Neural cell (in vitro differentiated cells): ENCODE measurements at regions not wholly inside any gene's neighbourhood (a gene's known extent, or its start where the extent isn't known, plus 50 kb on each side); places are given as distances from the start of the nearest gene placed in this dataset.

ENCODE experiments used
- H2AFZ ChIP-seq: fragments of 200-600, 300-800 bp; sonication (generic), shearing (Covaris generic); 2 replicates; pipeline ENCODE4 v1.6.0; 2014; ENCODE audit warnings: low read depth, mild to moderate bottlenecking, antibody characterized with exemption, low read length, moderate library complexity
- H3F3A ChIP-seq: fragments of 200-600 bp; shearing (Covaris generic); 2 replicates; pipeline ENCODE4 v1.6.1; 2016; ENCODE audit warnings: mild to moderate bottlenecking, moderate library complexity, mixed read lengths, antibody characterized with exemption, low read length; ENCODE audit not compliant: insufficient read depth, poor library complexity, severe bottlenecking
- H3K27ac ChIP-seq: fragments of 200-600, 300-800 bp; sonication (generic), shearing (Covaris generic); 2 replicates; pipeline ENCODE4 v1.5.1; 2014; ENCODE audit warnings: mild to moderate bottlenecking, low read length, moderate library complexity
- H3K27me3 ChIP-seq: fragments of 300-800, 200-600 bp; sonication (generic), shearing (Covaris generic); 2 replicates; pipeline ENCODE4 v1.6.0; 2014; ENCODE audit warnings: mild to moderate bottlenecking, low read depth, low read length, moderate library complexity; ENCODE audit not compliant: insufficient read depth
- H3K36me3 ChIP-seq: fragments of 300-800, 200-600 bp; sonication (generic), shearing (Covaris generic); 2 replicates; pipeline ENCODE4 v1.5.1; 2014; ENCODE audit warnings: mild to moderate bottlenecking, antibody characterized with exemption, low read length, moderate library complexity; ENCODE audit not compliant: insufficient read depth
- H3K4me2 ChIP-seq: fragments of 300-800, 200-600 bp; sonication (generic), shearing (Covaris generic); 2 replicates; pipeline ENCODE4 v1.6.0; 2014; ENCODE audit warnings: mild to moderate bottlenecking, low read length
- H3K4me3 ChIP-seq: fragments of 300-800, 200-600 bp; sonication (generic), shearing (Covaris generic); 2 replicates; pipeline ENCODE4 v1.5.1; 2014; ENCODE audit warnings: mild to moderate bottlenecking, low read length, moderate library complexity
- H3K79me2 ChIP-seq: fragments of 200-600 bp; shearing (Covaris generic); replicated peaks from 2 replicates; pipeline ENCODE4 v1.6.0; 2014; ENCODE audit warnings: mild to moderate bottlenecking, low read length, moderate library complexity; ENCODE audit not compliant: insufficient read depth
- H3K9ac ChIP-seq: fragments of 300-800, 200-600 bp; sonication (generic), shearing (Covaris generic); 2 replicates; pipeline ENCODE4 v1.6.1; 2016; ENCODE audit warnings: mild to moderate bottlenecking, low read length, mixed read lengths
- H3K9me2 ChIP-seq: fragments of 200-600 bp; shearing (Covaris generic); 2 replicates; pipeline ENCODE4 v1.6.1; 2016; ENCODE audit warnings: mild to moderate bottlenecking, low read length, mixed read lengths; ENCODE audit not compliant: insufficient read depth
- H3K9me3 ChIP-seq: fragments of 200-600, 300-800 bp; sonication (generic), shearing (Covaris generic); 2 replicates; pipeline ENCODE4 v1.6.1; 2016; ENCODE audit warnings: mild to moderate bottlenecking, mixed run types, low read length, moderate library complexity, mixed read lengths
- H4K20me1 ChIP-seq: fragments of 200-600 bp; shearing (Covaris generic); 2 replicates; pipeline ENCODE4 v1.6.1; 2016; ENCODE audit warnings: mild to moderate bottlenecking, mixed run types; ENCODE audit not compliant: insufficient read depth
- CTCF ChIP-seq: fragments of 450-650 bp; IDR thresholded peaks from 2 replicates; pipeline ENCODE4 v1.5.1; 2014; ENCODE audit warnings: antibody characterized with exemption, mild to moderate bottlenecking, moderate library complexity; ENCODE audit not compliant: poor library complexity, severe bottlenecking
- EP300 ChIP-seq: fragments of 450-650 bp; conservative IDR thresholded peaks from 2 replicates; pipeline ENCODE4 v1.6.1; 2014; ENCODE audit warnings: antibody characterized with exemption, mild to moderate bottlenecking, moderate library complexity; ENCODE audit not compliant: poor library complexity, severe bottlenecking
- EZH2 ChIP-seq: fragments of 200-600, 300-800 bp; shearing (Covaris generic), sonication (generic); IDR thresholded peaks from 2 replicates; pipeline ENCODE4 v1.6.1; 2014; ENCODE audit warnings: antibody characterized with exemption, low read length, borderline replicate concordance, mild to moderate bottlenecking; ENCODE audit not compliant: insufficient read depth, poor library complexity, severe bottlenecking
- MXI1 ChIP-seq: fragments of 450-650 bp; conservative IDR thresholded peaks from 2 replicates; pipeline ENCODE4 v1.6.1; 2014; ENCODE audit warnings: antibody characterized with exemption, mild to moderate bottlenecking; ENCODE audit not compliant: poor library complexity, severe bottlenecking
- POLR2AphosphoS5 ChIP-seq: IDR thresholded peaks from 2 replicates; pipeline ENCODE4 v1.6.1; 2012
- RAD21 ChIP-seq: fragments of 450-650 bp; conservative IDR thresholded peaks from 2 replicates; pipeline ENCODE4 v1.6.1; 2014; ENCODE audit warnings: antibody characterized with exemption, mild to moderate bottlenecking, moderate library complexity
- SMC3 ChIP-seq: fragments of 450-650 bp; conservative IDR thresholded peaks from 2 replicates; pipeline ENCODE4 v1.6.1; 2014; ENCODE audit warnings: antibody characterized with exemption, mild to moderate bottlenecking, moderate library complexity; ENCODE audit not compliant: poor library complexity
- TAF1 ChIP-seq: IDR thresholded peaks from 2 replicates; pipeline ENCODE4 v1.6.1; 2012; ENCODE audit warnings: low read depth
- TF ChIP-seq, protein P1 (sequence below): IDR thresholded peaks from 2 replicates; pipeline ENCODE4 v1.6.1; 2012; ENCODE audit warnings: borderline replicate concordance

GRCh38 chr2:12217175-12217574 is 470.7 kb downstream of the LPIN1 start:
- no peaks in the 10 kb centered on the region for H3K9me2 ChIP-seq
- H3K36me3 ChIP-seq = no peaks in the 10 kb centered on the region
- H3K27ac ChIP-seq = no peak overlapping the region
- no peak overlapping the region for H3K4me2 ChIP-seq
- no peaks in the 10 kb centered on the region for H3K79me2 ChIP-seq
- no peak overlapping the region for H3K4me3 ChIP-seq
- no peaks in the 10 kb centered on the region for H3K27me3 ChIP-seq
- H4K20me1 ChIP-seq = no peaks in the 10 kb centered on the region
- no peaks in the 10 kb centered on the region for H3K9me3 ChIP-seq
- TF ChIP-seq MXI1 = no peak
- no peak for TF ChIP-seq EP300
- TF ChIP-seq, protein P1, sequence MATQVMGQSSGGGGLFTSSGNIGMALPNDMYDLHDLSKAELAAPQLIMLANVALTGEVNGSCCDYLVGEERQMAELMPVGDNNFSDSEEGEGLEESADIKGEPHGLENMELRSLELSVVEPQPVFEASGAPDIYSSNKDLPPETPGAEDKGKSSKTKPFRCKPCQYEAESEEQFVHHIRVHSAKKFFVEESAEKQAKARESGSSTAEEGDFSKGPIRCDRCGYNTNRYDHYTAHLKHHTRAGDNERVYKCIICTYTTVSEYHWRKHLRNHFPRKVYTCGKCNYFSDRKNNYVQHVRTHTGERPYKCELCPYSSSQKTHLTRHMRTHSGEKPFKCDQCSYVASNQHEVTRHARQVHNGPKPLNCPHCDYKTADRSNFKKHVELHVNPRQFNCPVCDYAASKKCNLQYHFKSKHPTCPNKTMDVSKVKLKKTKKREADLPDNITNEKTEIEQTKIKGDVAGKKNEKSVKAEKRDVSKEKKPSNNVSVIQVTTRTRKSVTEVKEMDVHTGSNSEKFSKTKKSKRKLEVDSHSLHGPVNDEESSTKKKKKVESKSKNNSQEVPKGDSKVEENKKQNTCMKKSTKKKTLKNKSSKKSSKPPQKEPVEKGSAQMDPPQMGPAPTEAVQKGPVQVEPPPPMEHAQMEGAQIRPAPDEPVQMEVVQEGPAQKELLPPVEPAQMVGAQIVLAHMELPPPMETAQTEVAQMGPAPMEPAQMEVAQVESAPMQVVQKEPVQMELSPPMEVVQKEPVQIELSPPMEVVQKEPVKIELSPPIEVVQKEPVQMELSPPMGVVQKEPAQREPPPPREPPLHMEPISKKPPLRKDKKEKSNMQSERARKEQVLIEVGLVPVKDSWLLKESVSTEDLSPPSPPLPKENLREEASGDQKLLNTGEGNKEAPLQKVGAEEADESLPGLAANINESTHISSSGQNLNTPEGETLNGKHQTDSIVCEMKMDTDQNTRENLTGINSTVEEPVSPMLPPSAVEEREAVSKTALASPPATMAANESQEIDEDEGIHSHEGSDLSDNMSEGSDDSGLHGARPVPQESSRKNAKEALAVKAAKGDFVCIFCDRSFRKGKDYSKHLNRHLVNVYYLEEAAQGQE = no peak
- no peak for TF ChIP-seq RAD21
- no peak for TF ChIP-seq POLR2AphosphoS5
- no peaks in the 10 kb centered on the region for H3F3A ChIP-seq
- no peak overlapping the region for H3K9ac ChIP-seq
- H2AFZ ChIP-seq = no peak overlapping the region

- no peaks in the 10 kb centered on the region for H3K79me2 ChIP-seq
- H3K27ac ChIP-seq = no peak overlapping the region
- TF ChIP-seq EZH2 (no peak), MXI1 (no peak), POLR2AphosphoS5 (no peak), TAF1 (no peak)
- no peak overlapping the region for H3K4me2 ChIP-seq
- H4K20me1 ChIP-seq = no peaks in the 10 kb centered on the region
- no peak overlapping the region for H3K4me3 ChIP-seq
- no peaks in the 10 kb centered on the region for H3K27me3 ChIP-seq
- H3K36me3 ChIP-seq = no peaks in the 10 kb centered on the region
- no peaks in the 10 kb centered on the region for H3F3A ChIP-seq
- no peaks in the 10 kb centered on the region for H3K9me2 ChIP-seq
- no peak overlapping the region for H3K9ac ChIP-seq
- H3K9me3 ChIP-seq = peaks cover 9% of the 10 kb centered on the region
- H2AFZ ChIP-seq = no peak overlapping the region
These were observed 473.3 kb downstream of the LPIN1 start for GRCh38 chr2:12219761-12220160.

DNA sequence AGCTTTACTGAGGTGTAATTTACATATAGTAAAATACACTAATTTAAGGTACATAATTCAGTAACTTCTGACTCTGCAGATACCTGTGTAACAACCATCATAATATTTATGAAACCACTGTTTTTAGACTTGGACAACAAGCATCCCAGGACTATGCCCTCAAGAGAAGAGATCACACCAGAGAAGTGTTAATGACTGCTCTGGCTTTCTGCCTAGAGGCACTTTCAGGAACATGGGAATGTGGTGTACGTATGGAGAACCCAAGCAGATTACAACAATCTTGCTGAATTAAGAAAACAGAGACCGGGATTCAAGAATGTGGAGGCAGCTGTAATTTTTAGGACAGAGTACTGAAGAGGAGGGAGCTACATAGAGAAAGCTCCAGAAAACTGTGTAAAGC is 475.2 kb downstream of the LPIN1 start:
- H2AFZ ChIP-seq = no peak overlapping the region
- H3K36me3 ChIP-seq = no peaks in the 10 kb centered on the region
- H3K27me3 ChIP-seq = no peaks in the 10 kb centered on the region
- no peaks in the 10 kb centered on the region for H3K79me2 ChIP-seq
- H3K9me2 ChIP-seq = no peaks in the 10 kb centered on the region
- no peak overlapping the region for H3K4me2 ChIP-seq
- no peaks in the 10 kb centered on the region for H3F3A ChIP-seq
- TF ChIP-seq SMC3 (no peak), MXI1 (no peak), RAD21 (no peak), EZH2 (no peak), TAF1 (no peak), EP300 (no peak), POLR2AphosphoS5 (no peak), CTCF (no peak)
- TF ChIP-seq, protein P1 = no peak
- H3K9ac ChIP-seq = no peak overlapping the region
- no peak overlapping the region for H3K4me3 ChIP-seq
- peaks cover 9% of the 10 kb centered on the region for H3K9me3 ChIP-seq
- no peak overlapping the region for H3K27ac ChIP-seq
- no peaks in the 10 kb centered on the region for H4K20me1 ChIP-seq
